HG03439 (cell line): ENCODE measurements at regions not wholly inside any gene's neighbourhood (a gene's known extent, or its start where the extent isn't known, plus 50 kb on each side); places are given as distances from the start of the nearest gene placed in this dataset.
"Not testable (repeated sequence)": the region's sequence is repeated elsewhere in the genome, so short reads cannot be mapped to it uniquely, and the experiment has no call there.

ENCODE experiments used
- ATAC-seq: cut with Tn5 transposase; IDR thresholded peaks from one replicate; pipeline ENCODE4 v1.9.1; 2021; ENCODE audit warnings: mild to moderate bottlenecking, moderate library complexity; ENCODE audit not compliant: unreplicated experiment

DNA sequence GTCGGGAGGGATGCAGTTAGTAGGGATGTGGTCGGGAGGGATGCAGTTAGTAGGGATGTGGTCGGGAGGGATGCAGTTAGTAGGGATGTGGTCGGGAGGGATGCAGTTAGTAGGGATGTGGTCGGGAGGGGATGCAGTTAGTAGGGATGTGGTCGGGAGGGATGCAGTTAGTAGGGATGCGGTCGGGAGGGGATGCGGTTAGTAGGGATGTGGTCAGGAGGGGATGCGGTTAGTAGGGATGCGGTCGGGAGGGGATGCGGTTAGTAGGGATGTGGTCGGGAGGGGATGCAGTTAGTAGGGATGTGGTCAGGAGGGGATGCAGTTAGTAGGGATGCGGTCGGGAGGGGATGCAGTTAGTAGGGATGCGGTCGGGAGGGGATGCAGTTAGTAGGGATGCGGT is 96.2 kb downstream of the BDH1 start:
- ATAC-seq, result not testable (repeated sequence)

DNA sequence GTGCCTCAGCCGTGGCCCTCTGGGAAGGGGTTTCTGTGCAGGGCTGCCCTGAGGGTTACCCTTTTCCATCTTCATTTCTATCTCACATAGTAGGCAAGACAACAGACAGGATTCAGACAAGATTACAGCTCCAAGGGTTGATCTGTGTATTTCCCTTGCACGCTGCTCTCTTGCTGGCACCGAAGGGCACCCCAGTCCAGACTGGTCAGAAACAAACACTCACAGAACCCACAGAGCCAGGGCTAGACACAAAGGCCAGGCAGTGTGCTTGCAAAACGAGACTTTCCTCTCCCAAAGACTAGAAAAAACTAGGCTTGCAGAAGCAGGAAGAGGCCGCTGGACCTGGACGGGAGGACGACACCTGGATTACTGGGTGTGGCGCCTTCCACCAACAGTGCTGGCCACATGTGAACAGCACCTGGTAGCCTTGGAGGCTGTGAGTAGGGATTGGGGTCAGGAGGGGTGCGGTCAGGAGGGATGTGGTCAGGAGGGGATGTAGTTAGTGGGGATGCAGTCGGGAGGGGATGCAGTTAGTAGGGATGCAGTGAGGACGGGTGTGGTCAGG is 96.8 kb downstream of the BDH1 start:
- no peak for ATAC-seq

- no peak for ATAC-seq
Measured at GRCh38 chr3:197458179-197458707, 97.5 kb downstream of the BDH1 start.

- no peak for ATAC-seq
Measured at GRCh38 chr3:197456261-197457091, 99.3 kb downstream of the BDH1 start.

DNA sequence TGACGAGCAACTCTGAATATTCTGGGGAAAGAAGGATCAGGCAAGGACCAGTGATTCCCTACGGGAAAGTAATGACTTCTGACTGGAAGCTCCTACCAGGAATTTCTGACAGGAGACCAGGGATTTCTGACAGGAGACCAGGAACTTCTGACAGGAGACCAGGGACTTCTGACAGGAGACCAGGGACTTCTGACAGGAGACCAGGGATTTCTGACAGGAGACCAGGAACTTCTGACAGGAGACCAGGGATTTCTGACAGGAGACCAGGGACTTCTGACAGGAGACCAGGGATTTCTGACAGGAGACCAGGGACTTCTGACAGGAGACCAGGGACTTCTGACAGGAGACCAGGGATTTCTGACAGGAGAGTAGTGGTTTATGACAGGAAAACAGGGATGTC is 100.9 kb downstream of the BDH1 start:
- not testable (repeated sequence) for ATAC-seq

DNA sequence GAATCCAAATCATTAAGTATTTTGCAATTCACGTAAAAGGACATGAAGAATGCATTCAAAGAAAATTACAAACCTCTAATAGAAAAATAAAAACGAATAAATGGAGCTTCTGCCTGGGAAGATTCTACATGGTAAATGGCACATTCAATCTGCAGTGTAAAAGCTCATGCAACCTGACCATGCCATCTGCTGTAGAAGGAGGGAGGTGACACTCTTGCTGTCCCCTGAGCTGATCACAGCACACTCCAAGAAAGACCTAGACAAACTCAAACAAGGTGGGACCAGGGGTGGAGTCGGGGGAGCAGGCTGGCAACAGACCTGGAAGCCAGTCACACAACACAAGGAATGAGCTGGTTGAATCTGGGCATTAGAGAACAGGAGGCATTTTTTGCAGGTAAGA is 101.8 kb downstream of the BDH1 start:
- ATAC-seq, result no peak

GRCh38 chr3:197450810-197451209 is 105.0 kb downstream of the BDH1 start:
- ATAC-seq, result no peak

GRCh38 chr3:197450308-197450707 is 105.5 kb downstream of the BDH1 start:
- no peak for ATAC-seq

DNA sequence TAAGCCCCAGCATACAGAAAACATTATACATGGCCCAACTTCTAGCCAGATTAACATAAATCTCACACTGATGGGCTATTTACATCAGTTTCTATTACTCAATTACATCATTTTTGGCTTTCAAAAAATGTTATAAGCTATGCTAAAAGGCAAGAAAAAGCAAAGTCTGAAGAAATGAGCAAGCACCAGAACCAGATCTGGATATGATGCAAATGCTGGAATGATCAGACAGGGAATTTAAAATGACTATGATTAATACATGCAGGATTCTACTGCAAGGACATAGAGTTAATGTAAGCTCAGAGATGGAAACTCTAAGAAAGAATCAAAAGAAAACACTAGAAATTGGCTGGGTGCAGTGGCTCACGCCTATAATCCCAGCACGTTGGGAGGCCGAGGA is 106.6 kb downstream of the BDH1 start:
- not testable (repeated sequence) for ATAC-seq

DNA sequence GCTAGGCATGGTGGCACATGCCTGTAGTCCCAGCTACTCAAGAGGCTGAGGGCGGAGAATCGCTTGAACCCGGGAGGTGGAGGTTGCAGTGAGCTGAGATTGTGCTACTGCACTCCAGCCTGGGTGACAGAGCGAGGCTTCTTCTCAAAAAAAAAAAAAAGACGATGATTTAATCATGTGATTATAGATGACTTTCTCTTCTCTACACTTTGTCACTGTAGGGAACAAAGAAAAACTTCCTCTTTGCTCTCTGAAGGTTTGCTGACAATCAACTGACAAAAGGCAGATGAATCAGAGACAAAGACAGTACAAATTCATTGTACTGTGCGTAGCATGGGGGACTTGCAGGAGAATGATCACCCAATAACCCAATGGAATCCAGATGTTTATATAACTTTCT is 108.0 kb downstream of the BDH1 start:
- ATAC-seq, result not testable (repeated sequence)

DNA sequence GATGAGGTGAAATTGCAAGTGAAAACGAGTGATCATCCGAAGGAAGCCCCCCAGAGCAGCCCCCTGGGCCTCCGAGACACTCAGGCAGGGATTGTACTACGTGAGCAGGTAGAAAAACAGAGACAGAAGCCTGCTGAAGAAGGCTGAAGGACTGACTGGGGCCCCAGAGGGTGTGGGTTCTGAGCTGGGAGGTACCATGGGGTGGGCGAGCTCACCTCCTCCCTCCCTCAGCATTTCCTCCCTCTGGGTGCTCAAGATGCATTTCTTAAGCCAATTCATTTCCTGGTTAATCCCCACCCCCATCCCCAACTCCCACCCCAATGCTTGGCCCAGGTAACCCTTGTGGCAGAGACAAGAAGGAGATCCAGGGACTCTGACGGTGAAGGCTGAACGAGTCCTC is 108.7 kb downstream of the BDH1 start:
- no peak for ATAC-seq

- ATAC-seq, result no peak
Measured at GRCh38 chr3:197446700-197447056, 109.1 kb downstream of the BDH1 start.

DNA sequence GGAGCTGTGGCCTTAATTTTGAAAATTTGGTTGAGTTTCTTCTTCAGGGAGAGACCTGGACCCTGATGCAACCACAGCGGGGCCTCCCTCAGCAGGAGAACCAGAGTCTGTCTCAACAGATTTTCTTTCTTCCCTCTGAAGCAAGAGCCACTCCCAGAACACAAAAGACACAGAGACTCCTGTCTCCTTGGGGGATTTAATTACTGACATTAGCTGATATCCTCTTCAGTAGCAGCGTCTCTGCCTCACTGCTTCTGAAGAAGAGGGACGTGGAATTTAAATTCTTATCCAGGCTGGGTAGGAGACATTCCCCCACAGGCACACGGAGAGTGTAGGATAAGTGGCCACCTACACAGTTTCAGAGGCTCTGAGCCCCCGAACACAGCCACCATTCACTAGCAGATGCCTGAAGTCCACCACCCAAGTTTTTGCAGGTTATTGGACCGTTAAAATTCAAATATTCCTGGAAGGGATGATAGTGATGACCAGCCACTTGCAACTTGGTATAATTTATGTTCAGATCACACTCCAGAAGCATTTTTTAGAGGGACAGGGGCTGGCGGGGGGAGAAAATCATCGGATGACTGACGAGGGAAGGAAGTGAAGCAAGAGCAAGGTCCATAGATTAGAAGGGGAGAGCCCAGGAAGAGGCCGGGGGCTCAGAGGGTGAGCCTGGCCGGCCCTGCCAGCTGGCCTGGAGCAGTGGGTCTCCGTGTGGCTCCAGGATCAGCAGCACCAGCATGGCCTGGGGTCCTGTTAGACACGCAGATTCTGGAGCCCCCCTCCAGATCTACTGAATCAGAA is 109.7 kb downstream of the BDH1 start:
- no peak for ATAC-seq

DNA sequence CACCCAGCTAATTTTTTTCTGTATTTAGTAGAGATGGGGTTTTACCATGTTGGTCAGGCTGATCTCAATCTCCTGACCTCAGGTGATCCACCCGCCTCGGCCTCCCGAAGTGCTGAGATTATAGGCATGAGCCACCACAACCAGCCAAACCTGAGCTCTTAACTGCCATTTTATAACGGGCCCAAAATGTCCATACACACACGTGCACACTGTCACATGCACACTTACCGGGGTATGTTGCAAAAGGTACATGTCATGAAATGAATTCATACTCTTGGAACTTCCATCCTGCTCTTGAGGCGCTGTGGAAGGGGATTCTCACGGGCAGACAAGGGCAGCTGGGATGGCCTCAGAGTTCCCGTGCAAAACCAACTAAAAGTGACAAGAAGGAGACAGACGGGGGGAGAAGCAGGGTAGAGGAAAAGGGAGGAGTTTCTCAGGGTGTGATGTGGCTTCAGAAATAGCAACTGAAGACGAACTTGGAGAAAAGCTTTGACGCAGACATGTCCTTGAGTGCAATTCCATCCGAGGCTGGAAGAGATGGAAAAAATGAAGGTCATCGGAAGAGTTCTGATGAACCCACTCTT is 110.9 kb downstream of the BDH1 start:
- no peak for ATAC-seq

DNA sequence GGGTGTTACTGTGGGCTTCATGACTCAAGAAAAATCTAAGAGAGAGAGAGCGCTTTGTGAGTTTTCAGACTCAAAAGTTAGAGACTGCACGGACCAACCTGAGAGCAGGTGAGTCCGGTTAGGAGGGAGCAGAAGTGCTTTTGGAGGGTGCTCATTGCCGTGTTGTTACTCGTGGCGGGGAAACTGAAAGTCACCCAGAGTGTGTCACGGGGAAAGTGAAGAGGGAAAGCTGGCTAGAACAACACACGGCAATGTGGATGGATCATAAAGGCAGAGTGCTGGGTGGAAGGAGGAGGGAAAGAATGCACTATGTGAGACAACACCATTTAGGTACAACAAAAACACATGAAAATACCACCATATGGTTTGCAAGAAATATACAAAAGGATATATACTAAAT is 112.3 kb downstream of the BDH1 start:
- ATAC-seq, result no peak

GRCh38 chr3:197440717-197441303 is 115.0 kb downstream of the BDH1 start:
- ATAC-seq, result no peak

GRCh38 chr3:197438906-197439305 is 116.9 kb downstream of the BDH1 start:
- no peak for ATAC-seq

- no peak for ATAC-seq
Measured at GRCh38 chr3:197435426-197435825, 120.3 kb downstream of the BDH1 start.

DNA sequence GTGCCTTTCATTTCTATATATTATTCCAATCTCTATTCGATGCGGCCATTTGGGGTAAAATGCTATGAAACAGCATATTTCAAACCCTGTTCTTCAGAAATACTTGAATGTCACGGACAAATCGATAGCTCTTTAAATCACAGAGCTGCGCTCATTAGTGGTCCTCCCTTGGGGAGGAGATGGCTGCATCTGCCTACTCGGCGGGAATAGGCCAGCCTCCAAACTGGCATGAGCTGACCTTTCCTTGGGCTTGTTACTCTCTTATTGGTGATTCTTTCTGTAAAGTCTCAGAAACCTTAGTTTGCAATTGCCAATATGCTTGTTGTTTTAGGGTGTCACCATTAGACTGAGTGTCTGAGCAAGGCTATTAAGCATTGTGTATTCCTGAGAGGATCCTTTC is 120.9 kb downstream of the BDH1 start:
- ATAC-seq, result no peak

- ATAC-seq, result no peak
Measured at GRCh38 chr3:197432384-197433127, 123.2 kb downstream of the BDH1 start.
